ENCODE measurements at regions not wholly inside any gene's neighbourhood (a gene's known extent, or its start where the extent isn't known, plus 50 kb on each side); places are given as distances from the start of the nearest gene placed in this dataset.
A peak's percentile ranks its signal among the peaks of the same experiment; 100 is the strongest.
"Not testable (repeated sequence)": the region's sequence is repeated elsewhere in the genome, so short reads cannot be mapped to it uniquely, and the experiment has no call there.

- Histone ChIP-seq H3K36me3 (ENCODE audit: insufficient read depth, low read length) (no peaks in the 10 kb centered on the region), H3K27me3 (ENCODE audit: insufficient read depth, low read length) (no peaks in the 10 kb centered on the region), H3K79me2 (ENCODE audit: control insufficient read depth, insufficient read depth, low read length, unreplicated experiment) (no peaks in the 10 kb centered on the region), H2AFZ (ENCODE audit: low read length, unreplicated experiment) (no peak overlapping the region), H3K27ac (ENCODE audit: low read depth, low read length) (no peak overlapping the region), H3K4me3 (ENCODE audit: low read depth, low read length) (no peak overlapping the region), H3K4me1 (ENCODE audit: control insufficient read depth, insufficient read depth, low read length, unreplicated experiment) (peaks cover 9% of the 10 kb centered on the region)
Observed at GRCh38 chr5:142522983-142523382, 162.9 kb downstream of the FGF1 start.

- no peaks in the 10 kb centered on the region for H3K27me3 ChIP-seq (ENCODE audit: insufficient read depth, low read length)
- H3K27ac ChIP-seq (ENCODE audit: low read depth, low read length), result no peak overlapping the region
- no peaks in the 10 kb centered on the region for H3K79me2 ChIP-seq (ENCODE audit: control insufficient read depth, insufficient read depth, low read length, unreplicated experiment)
- no peaks in the 10 kb centered on the region for H3K36me3 ChIP-seq (ENCODE audit: insufficient read depth, low read length)
- no peaks in the 10 kb centered on the region for H3K4me1 ChIP-seq (ENCODE audit: control insufficient read depth, insufficient read depth, low read length, unreplicated experiment)
- no peak overlapping the region for H3K4me3 ChIP-seq (ENCODE audit: low read depth, low read length)
- H2AFZ ChIP-seq (ENCODE audit: low read length, unreplicated experiment), result no peak overlapping the region
Observed at GRCh38 chr5:142521706-142522105, 164.2 kb downstream of the FGF1 start.

DNA sequence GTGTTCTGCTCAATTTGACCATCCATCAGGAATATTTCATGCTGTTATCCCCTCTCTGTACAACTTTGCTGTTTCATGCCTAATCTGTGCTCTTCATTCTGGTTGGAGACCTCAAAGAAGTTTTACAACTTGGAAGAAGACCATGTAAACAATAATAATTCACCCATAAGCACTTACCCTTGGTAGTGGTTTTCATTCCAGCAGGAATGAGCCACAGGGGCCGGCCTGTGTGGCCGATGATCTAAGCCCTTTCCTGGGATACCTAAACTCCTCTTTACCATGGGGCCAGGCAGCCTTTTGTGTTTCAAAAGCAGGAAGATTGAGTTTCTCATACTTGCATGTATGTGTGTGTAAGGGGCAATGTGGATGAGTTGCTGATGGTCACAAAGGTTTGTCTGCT is 165.0 kb downstream of the FGF1 start:
- Histone ChIP-seq H3K4me3 (ENCODE audit: low read depth, low read length) (no peak overlapping the region), H3K4me1 (ENCODE audit: control insufficient read depth, insufficient read depth, low read length, unreplicated experiment) (no peaks in the 10 kb centered on the region), H3K27ac (ENCODE audit: low read depth, low read length) (no peak overlapping the region), H2AFZ (ENCODE audit: low read length, unreplicated experiment) (no peak overlapping the region), H3K79me2 (ENCODE audit: control insufficient read depth, insufficient read depth, low read length, unreplicated experiment) (no peaks in the 10 kb centered on the region), H3K36me3 (ENCODE audit: insufficient read depth, low read length) (no peaks in the 10 kb centered on the region), H3K27me3 (ENCODE audit: insufficient read depth, low read length) (no peaks in the 10 kb centered on the region)

GRCh38 chr5:142519913-142520312 is 166.0 kb downstream of the FGF1 start:
- H2AFZ ChIP-seq (ENCODE audit: low read length, unreplicated experiment); H3K4me1 ChIP-seq (ENCODE audit: control insufficient read depth, insufficient read depth, low read length, unreplicated experiment); H3K27ac ChIP-seq (ENCODE audit: low read depth, low read length): not testable (repeated sequence)

DNA sequence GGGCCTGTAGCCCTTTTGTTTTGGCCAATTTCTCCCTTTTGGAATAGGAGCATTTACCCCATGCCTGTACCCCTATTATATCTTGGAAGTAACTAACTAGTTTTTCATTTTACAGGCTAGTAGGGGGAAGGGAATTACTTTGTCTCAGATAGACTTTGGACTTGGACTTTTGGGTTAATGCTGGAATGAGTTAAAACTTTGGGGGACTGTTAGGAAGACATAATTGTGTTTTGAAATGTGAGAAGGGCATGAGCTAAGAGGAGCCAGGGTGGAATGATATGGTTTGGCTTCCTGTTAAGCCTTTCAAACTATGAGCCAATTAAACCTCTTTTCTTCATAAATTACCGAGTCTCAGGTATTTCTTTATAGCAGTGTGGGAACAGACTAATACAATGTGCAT is 168.1 kb downstream of the FGF1 start:
- peaks cover 10% of the 10 kb centered on the region for H3K4me1 ChIP-seq (ENCODE audit: control insufficient read depth, insufficient read depth, low read length, unreplicated experiment)
- no peaks in the 10 kb centered on the region for H3K79me2 ChIP-seq (ENCODE audit: control insufficient read depth, insufficient read depth, low read length, unreplicated experiment)
- no peaks in the 10 kb centered on the region for H3K36me3 ChIP-seq (ENCODE audit: insufficient read depth, low read length)
- no peak overlapping the region for H2AFZ ChIP-seq (ENCODE audit: low read length, unreplicated experiment)
- no peak overlapping the region for H3K4me3 ChIP-seq (ENCODE audit: low read depth, low read length)
- no peaks in the 10 kb centered on the region for H3K27me3 ChIP-seq (ENCODE audit: insufficient read depth, low read length)
- no peak overlapping the region for H3K27ac ChIP-seq (ENCODE audit: low read depth, low read length)

More at GRCh38 chr5:142519913-142520312, 166.0 kb downstream of the FGF1 start:
- H3K27me3 ChIP-seq (ENCODE audit: insufficient read depth, low read length); H3K79me2 ChIP-seq (ENCODE audit: control insufficient read depth, insufficient read depth, low read length, unreplicated experiment); H3K4me3 ChIP-seq (ENCODE audit: low read depth, low read length); H3K36me3 ChIP-seq (ENCODE audit: insufficient read depth, low read length): not testable (repeated sequence)

DNA sequence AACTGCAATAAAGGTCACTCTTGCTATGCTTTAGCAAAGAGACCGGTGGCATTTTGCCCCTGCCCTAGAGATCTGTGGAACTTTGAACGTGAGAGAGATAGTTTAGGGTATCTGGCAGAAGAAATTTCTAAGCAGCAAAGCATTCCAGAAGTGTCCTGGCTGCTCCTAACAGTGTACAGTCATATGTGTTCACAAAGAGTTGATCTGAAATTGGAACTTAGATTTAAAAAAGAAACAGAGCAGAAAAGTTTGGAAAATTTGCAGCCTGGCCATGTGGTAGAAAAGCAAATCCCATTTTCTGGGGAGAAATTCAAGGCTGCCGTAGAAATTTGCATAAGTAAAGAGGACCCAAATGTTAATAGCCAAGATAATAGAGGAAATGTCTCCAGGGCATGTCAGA is 169.2 kb downstream of the FGF1 start:
- no peaks in the 10 kb centered on the region for H3K36me3 ChIP-seq (ENCODE audit: insufficient read depth, low read length)
- no peak overlapping the region for H3K4me3 ChIP-seq (ENCODE audit: low read depth, low read length)
- peaks cover 17% of the 10 kb centered on the region for H3K4me1 ChIP-seq (ENCODE audit: control insufficient read depth, insufficient read depth, low read length, unreplicated experiment)
- H3K79me2 ChIP-seq (ENCODE audit: control insufficient read depth, insufficient read depth, low read length, unreplicated experiment), result no peaks in the 10 kb centered on the region
- H2AFZ ChIP-seq (ENCODE audit: low read length, unreplicated experiment), result no peak overlapping the region
- H3K27ac ChIP-seq (ENCODE audit: low read depth, low read length), result no peak overlapping the region
- H3K27me3 ChIP-seq (ENCODE audit: insufficient read depth, low read length), result no peaks in the 10 kb centered on the region

DNA sequence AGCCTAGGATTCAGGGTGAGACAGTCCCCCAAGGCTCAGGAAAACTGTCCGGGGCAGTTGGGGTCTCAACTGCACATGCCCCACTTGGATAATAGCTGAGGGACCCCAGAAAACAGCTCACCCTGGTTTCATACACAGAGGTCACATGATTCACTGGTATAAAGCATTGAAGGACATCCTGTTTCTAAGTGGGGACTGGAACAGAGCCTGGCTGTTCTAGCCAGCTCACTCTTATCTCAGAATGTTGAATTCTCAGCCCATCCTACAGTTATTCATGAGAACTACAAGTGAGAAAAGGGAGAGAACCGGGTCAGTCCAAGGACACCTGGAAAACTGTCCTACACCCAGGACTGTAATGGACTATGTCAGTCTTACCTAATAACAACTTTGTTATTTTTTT is 170.9 kb downstream of the FGF1 start:
- no peaks in the 10 kb centered on the region for H3K27me3 ChIP-seq (ENCODE audit: insufficient read depth, low read length)
- H3K4me3 ChIP-seq (ENCODE audit: low read depth, low read length), result no peak overlapping the region
- no peaks in the 10 kb centered on the region for H3K36me3 ChIP-seq (ENCODE audit: insufficient read depth, low read length)
- H3K27ac ChIP-seq (ENCODE audit: low read depth, low read length), result peak overlapping the region; percentile 37; the same call in 1 of the 2 replicates
- H3K4me1 ChIP-seq (ENCODE audit: control insufficient read depth, insufficient read depth, low read length, unreplicated experiment), result peaks cover 17% of the 10 kb centered on the region
- no peaks in the 10 kb centered on the region for H3K79me2 ChIP-seq (ENCODE audit: control insufficient read depth, insufficient read depth, low read length, unreplicated experiment)
- no peak overlapping the region for H2AFZ ChIP-seq (ENCODE audit: low read length, unreplicated experiment)

- Histone ChIP-seq H3K27ac (ENCODE audit: low read depth, low read length) (peak overlapping the region; percentile 37), H3K79me2 (ENCODE audit: control insufficient read depth, insufficient read depth, low read length, unreplicated experiment) (no peaks in the 10 kb centered on the region), H3K4me1 (ENCODE audit: control insufficient read depth, insufficient read depth, low read length, unreplicated experiment) (peaks cover 17% of the 10 kb centered on the region), H3K36me3 (ENCODE audit: insufficient read depth, low read length) (no peaks in the 10 kb centered on the region), H2AFZ (ENCODE audit: low read length, unreplicated experiment) (no peak overlapping the region), H3K27me3 (ENCODE audit: insufficient read depth, low read length) (no peaks in the 10 kb centered on the region), H3K4me3 (ENCODE audit: low read depth, low read length) (no peak overlapping the region)
Observed at GRCh38 chr5:142514196-142514595, 171.7 kb downstream of the FGF1 start.

- no peaks in the 10 kb centered on the region for H3K27me3 ChIP-seq (ENCODE audit: insufficient read depth, low read length)
- no peak overlapping the region for H3K4me3 ChIP-seq (ENCODE audit: low read depth, low read length)
- H3K36me3 ChIP-seq (ENCODE audit: insufficient read depth, low read length), result no peaks in the 10 kb centered on the region
- H3K79me2 ChIP-seq (ENCODE audit: control insufficient read depth, insufficient read depth, low read length, unreplicated experiment), result no peaks in the 10 kb centered on the region
- peaks cover 17% of the 10 kb centered on the region for H3K4me1 ChIP-seq (ENCODE audit: control insufficient read depth, insufficient read depth, low read length, unreplicated experiment)
- no peak overlapping the region for H2AFZ ChIP-seq (ENCODE audit: low read length, unreplicated experiment)
- H3K27ac ChIP-seq (ENCODE audit: low read depth, low read length), result no peak overlapping the region
Observed at GRCh38 chr5:142512043-142513042, 173.5 kb downstream of the FGF1 start.

- Histone ChIP-seq H3K27me3 (ENCODE audit: insufficient read depth, low read length) (no peaks in the 10 kb centered on the region), H3K36me3 (ENCODE audit: insufficient read depth, low read length) (no peaks in the 10 kb centered on the region), H2AFZ (ENCODE audit: low read length, unreplicated experiment) (no peak overlapping the region), H3K4me3 (ENCODE audit: low read depth, low read length) (no peak overlapping the region), H3K4me1 (ENCODE audit: control insufficient read depth, insufficient read depth, low read length, unreplicated experiment) (peaks cover 22% of the 10 kb centered on the region), H3K27ac (ENCODE audit: low read depth, low read length) (no peak overlapping the region), H3K79me2 (ENCODE audit: control insufficient read depth, insufficient read depth, low read length, unreplicated experiment) (no peaks in the 10 kb centered on the region)
Observed at GRCh38 chr5:142511358-142511757, 174.5 kb downstream of the FGF1 start.

GRCh38 chr5:142509026-142509425 is 176.9 kb downstream of the FGF1 start:
- Histone ChIP-seq H3K79me2 (ENCODE audit: control insufficient read depth, insufficient read depth, low read length, unreplicated experiment) (no peaks in the 10 kb centered on the region), H3K27ac (ENCODE audit: low read depth, low read length) (no peak overlapping the region), H3K4me1 (ENCODE audit: control insufficient read depth, insufficient read depth, low read length, unreplicated experiment) (peaks cover 29% of the 10 kb centered on the region), H2AFZ (ENCODE audit: low read length, unreplicated experiment) (no peak overlapping the region), H3K27me3 (ENCODE audit: insufficient read depth, low read length) (no peaks in the 10 kb centered on the region), H3K36me3 (ENCODE audit: insufficient read depth, low read length) (no peaks in the 10 kb centered on the region), H3K4me3 (ENCODE audit: low read depth, low read length) (no peak overlapping the region)
